GM12872 (cell line): ENCODE measurements at regions not wholly inside any gene's neighbourhood (a gene's known extent, or its start where the extent isn't known, plus 50 kb on each side); places are given as distances from the start of the nearest gene placed in this dataset.

Experiments
- TF ChIP-seq, protein P1 (sequence below): IDR thresholded peaks from 3 replicates; pipeline ENCODE4 v1.5.1; 2011; ENCODE audit warnings: low read depth, mild to moderate bottlenecking, low read length, moderate library complexity; ENCODE audit not compliant: insufficient read depth

DNA sequence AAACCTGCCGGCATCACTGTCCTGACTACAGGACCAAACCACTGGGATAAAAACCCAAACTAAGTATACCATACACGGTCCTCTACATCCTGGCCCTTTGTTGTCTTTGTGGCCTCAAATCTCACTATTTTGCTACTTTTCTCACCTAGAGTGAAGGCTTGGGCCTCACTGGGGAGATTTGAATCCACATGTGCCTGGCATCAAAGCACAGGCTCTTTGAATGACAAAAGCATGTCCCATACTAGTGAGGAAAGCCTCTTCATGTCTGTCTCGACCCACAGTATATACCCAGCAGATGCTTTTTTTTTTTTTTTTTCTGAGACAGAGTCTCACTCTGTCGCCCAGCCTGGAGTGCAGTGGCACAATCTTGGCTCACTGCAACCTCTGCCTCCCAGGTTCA is 72.5 kb upstream of the DRD2 start:
- TF ChIP-seq, protein P1, sequence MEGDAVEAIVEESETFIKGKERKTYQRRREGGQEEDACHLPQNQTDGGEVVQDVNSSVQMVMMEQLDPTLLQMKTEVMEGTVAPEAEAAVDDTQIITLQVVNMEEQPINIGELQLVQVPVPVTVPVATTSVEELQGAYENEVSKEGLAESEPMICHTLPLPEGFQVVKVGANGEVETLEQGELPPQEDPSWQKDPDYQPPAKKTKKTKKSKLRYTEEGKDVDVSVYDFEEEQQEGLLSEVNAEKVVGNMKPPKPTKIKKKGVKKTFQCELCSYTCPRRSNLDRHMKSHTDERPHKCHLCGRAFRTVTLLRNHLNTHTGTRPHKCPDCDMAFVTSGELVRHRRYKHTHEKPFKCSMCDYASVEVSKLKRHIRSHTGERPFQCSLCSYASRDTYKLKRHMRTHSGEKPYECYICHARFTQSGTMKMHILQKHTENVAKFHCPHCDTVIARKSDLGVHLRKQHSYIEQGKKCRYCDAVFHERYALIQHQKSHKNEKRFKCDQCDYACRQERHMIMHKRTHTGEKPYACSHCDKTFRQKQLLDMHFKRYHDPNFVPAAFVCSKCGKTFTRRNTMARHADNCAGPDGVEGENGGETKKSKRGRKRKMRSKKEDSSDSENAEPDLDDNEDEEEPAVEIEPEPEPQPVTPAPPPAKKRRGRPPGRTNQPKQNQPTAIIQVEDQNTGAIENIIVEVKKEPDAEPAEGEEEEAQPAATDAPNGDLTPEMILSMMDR = no peak

DNA sequence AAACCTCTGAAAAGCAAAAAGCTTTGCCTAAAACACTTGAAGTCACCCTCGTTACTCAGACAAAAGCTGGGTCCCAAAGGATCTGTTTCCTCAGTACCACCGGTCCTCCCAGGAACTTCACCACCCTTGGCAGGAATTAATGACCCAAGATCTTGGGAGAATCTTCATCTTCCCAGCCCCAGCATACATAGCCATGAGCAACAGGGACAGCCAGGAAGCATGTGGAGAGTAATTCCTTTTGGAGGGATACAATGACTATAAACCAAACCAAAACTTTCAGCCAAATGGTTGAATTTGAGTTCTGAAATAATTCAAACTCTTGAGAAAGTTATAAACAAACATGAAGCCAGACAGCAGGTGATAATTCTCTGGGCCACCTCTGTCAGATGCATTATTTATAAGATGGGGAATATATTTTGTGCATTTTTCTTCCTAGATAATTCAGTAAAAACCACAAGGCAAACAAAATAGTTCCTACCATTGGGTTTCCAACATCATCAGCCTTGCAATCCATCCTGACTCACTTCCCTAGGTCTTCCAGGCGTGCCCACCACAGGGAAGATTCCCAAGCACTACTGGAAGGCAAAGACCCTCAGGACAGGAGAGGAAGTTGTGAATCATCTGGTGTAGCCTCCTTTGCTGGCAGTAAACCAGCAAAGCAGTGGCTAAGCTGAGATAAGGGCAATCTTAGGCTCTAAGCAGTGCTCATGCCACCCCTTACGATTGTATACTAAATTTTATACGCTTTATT is 71.7 kb upstream of the DRD2 start:
- TF ChIP-seq, protein P1 = no peak

DNA sequence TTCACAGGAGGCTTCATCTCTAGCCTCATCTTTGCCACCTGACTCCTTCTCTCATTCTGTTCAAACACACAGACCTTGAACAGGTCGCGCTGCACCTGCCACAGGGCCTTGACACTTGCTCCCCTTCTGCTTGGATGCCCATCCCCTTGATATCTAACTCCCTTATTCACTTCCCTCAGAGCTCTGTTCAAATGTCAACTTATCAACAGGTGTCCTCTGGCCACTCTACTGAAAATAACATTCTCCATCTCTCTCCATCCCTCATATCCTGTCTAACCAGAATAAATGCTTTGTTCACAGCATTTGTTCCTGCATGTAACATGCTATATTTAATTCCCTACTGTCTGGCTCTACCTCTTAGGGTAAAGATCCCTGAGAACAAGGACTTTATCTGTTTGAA is 67.2 kb upstream of the DRD2 start:
- TF ChIP-seq, protein P1 = no peak

DNA sequence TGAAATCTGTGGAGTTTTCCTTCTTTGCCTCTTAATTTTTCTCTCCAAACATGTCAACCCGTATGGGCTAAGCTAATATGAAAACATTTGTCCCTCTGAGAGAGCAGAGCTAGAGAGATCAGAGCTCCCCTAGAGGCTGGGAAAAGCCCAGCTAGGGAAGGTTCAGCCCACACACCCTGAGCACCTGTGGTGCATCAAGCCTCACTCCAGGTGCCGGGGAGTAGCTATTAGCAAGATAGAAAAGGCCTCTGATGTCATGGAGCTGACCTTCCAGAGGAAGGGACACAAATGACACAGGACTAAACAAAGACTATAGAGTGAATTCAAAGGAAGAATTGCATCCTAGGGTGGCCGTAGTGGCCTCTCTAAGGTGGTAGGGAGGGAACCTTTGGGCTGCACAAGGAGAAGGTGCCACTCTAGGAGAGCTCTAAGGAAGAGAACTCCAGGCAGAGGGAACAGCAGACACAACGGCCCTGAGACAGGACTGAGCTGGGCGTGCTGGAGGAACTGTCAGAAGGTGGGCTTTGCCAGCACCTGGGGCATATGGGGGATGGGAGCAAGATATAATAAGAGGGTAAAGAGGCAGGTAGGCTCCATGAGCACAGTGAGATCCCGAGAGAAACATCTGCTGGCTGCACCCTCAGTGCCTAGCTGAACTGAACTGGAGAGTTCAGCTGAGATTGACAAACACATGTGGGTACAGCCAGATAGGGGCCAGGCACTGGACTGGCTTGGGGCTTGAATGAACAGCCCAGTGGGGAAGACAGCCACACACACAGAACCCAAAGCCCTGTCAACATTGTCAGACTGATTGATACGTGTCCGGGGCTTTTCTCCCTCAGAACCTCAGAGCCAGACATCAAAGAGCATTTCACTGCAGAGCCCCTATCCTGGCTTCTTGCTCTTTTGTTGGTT is 65.5 kb upstream of the DRD2 start:
- TF ChIP-seq, protein P1 = 0 out of 3 replicates have a peak, but pooled peaks have one; percentile 8

DNA sequence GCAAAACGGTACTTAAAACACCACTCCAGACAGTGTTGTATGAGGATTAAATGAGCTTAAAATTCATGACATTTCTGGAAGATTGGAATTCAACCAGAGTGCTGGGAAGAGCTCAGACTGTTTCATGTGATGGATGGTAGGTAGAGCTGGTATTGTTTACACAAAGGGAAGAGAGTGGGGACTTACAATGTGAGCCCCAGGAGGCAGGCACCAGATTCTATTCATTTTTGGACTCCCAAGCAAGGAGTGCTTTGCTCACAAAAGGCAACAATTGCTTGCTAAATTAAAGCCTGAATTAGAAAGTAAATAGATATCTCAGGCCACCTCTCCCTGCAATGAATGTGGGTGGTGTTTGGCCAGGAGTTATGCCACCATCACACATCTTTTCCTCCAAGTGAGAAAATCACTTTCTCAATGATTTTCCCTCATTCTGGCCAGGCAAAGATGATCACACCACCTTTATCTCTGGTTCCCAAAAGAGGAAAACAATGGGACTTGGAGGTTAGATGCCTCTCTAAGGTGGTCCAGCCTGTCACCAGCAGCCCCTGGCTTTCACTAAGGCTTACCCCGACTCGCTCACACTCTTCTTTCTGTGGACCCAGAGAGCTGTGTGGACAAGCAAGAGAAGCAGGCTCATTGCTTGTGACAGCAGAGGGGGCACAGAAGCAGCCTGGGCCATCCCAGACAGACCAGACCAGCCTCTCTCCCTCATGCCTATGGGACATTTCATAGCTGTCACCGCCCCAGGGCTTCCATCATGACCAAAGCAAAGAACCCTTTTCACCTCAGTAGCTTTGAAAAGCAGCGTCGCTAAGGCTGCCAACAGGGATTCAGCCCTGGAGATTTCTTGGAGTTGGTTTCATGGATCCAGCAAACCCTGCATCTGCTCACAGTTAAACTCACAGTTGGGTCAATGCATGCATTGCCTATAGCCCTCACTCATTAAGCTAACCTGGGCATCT is 63.5 kb upstream of the DRD2 start:
- TF ChIP-seq, protein P1 = no peak

DNA sequence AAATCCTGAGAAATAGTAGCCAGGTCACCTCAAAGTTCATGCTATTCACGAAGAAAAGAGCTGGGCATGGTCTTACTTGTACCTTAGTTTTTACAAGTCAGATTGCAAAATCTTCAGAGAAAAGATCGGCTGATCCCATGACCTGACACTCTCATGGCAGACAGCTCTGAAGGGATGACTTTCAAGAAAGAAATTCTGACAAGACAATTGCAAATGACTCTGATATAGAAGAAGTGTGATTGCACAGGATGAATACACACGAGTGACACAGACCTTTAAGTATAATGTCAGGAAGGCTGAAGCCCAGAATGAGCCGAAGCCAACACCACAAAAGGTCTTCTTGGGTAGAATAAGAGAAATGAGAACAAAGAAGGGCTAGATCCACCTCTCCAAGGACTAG is 59.4 kb upstream of the DRD2 start:
- TF ChIP-seq, protein P1 = no peak

DNA sequence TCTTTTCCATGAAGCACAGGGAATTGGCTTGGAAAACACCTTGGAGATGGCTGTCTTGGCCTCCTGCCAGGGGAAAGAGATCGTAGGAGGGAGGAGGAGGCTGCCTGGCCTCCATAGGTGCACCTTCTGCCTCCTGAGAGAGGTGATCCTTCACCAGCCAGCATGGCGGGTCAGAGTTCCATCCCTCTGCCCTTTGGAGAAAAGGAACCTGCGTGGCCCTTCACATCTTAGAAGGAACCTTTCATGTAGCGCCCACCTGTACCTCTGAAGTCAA is 58.2 kb upstream of the DRD2 start:
- TF ChIP-seq, protein P1 = no peak
